Body of pancreas (tissue), 4 donors: ENCODE measurements at regions not wholly inside any gene's neighbourhood (a gene's known extent, or its start where the extent isn't known, plus 50 kb on each side); places are given as distances from the start of the nearest gene placed in this dataset.
A peak's percentile ranks its signal among the peaks of the same experiment; 100 is the strongest.

Experiments used
- ATAC-seq: fragments of 150-250 bp; one replicate; pipeline ENCODE4 v1.9.1; 2016
- DNase-seq, 4 donors: peaks; one replicate each; pipeline ENCODE4 v3.0.0-alpha.2; 2019
- H3K27ac ChIP-seq, 4 donors: fragments of 200-600 bp; sonication (generic); 1 replicate in 3 of 4; 2 replicates in 1 of 4; pipeline versions ENCODE4 v1.5.1 to v1.6.1; 2016 to 2019; ENCODE audit warnings: mild to moderate bottlenecking in 1 of 4, mixed read lengths in 1 of 4, moderate library complexity in 1 of 4
- H3K27me3 ChIP-seq, 2 donors: fragments of 200-600 bp; sonication (generic); one replicate each; pipeline ENCODE4 v1.6.0; 2016; ENCODE audit warnings: mild to moderate bottlenecking in 1 of 2
- H3K36me3 ChIP-seq, 2 donors: fragments of 200-600 bp; sonication (generic); replicated peaks in 1 of 2; 2 replicates each; pipeline ENCODE4 v1.5.1; 2016; ENCODE audit warnings: low read depth in 2 of 2; ENCODE audit not compliant: insufficient read depth in 1 of 2
- H3K4me1 ChIP-seq: fragments of 200-600 bp; sonication (generic); one replicate; pipeline ENCODE4 v1.6.0; 2016
- H3K4me3 ChIP-seq, 2 donors: fragments of 200-600 bp; sonication (generic); 1 replicate in 1 of 2; 2 replicates in 1 of 2; pipeline ENCODE4 v1.5.1; 2016 to 2019
- H3K9me3 ChIP-seq, 3 donors: fragments of 200-600 bp; sonication (generic); 1 replicate in 2 of 3; 2 replicates in 1 of 3; pipeline ENCODE4 v1.5.1; 2016
- CTCF ChIP-seq, 7 experiments: fragments of 450-650 bp in 4 of 7; fragments of 200-600 bp in 3 of 7; sonication (generic) in 3 of 7; IDR thresholded peaks; one replicate each; pipeline ENCODE4 v1.5.1; 2016 to 2019; ENCODE audit warnings: antibody characterized with exemption in 7 of 7
- POLR2A ChIP-seq, 3 donors: fragments of 450-650 bp; IDR thresholded peaks; one replicate each; pipeline ENCODE4 v1.6.1; 2016; ENCODE audit warnings: antibody characterized with exemption in 3 of 3, mild to moderate bottlenecking in 2 of 3
- WGBS, 2 donors: methylation state at CpG; one replicate each; pipeline ENCODE4 v1.1.5; 2017; 5-methylcytosine and 5-hydroxymethylcytosine counted together
- intact Hi-C: fragments of 100-400 bp; cut with DNase I; formaldehyde crosslinking; loops from one replicate; pipeline ENCODE4 v1.15.1; 2023

- Histone ChIP-seq H3K9me3 (no peaks in the 10 kb centered on the region), H3K36me3 (no peaks in the 10 kb centered on the region), H3K27me3 (no peaks in the 10 kb centered on the region), H3K4me3 (no peak overlapping the region), H3K27ac (peak overlapping the region in 3 of 4 donors; percentile 25 to 91 (median 37)), H3K4me1 (peaks cover 15% of the 10 kb centered on the region)
- 23 to 48% methylated on average over 5 of the region's 5 CpGs for WGBS, 2 donors
- TF ChIP-seq CTCF (IDR thresholded peaks at IDR 0.05) = no peak
- TF ChIP-seq POLR2A (IDR thresholded peaks at IDR 0.05) = no peak
- intact Hi-C loops = no loop called here
- ATAC-seq (peak; percentile 58), DNase-seq (peak; percentile 35 to 66 (median 46))
Measured at GRCh38 chr17:71168053-71168741, 952.6 kb upstream of the SOX9 start.

DNA sequence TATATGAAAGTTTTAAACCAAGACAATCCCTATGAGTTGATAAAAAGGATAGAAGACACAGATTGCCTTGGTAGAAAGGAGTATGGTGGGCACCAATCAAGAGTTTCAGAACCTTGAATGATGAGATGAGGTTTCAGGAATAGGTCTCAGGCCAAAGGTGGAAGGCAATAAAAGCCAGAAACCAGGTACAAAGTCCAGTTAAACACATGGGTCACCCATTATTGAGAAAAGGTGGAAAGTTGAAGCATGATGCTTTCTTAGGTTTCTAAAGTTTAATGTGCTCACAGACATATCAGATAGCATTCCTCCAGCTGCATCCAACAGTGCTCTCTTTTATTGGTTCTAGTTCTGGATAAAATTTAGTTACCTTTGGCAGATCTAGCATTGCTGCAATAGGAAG, 950.8 kb upstream of the SOX9 start:
- Histone ChIP-seq H3K27ac (no peak overlapping the region), H3K36me3 (no peaks in the 10 kb centered on the region), H3K27me3 (no peaks in the 10 kb centered on the region), H3K4me3 (no peak overlapping the region), H3K9me3 (no peaks in the 10 kb centered on the region), H3K4me1 (peaks cover 14% of the 10 kb centered on the region)
- intact Hi-C loops = no loop called here
- TF ChIP-seq CTCF (IDR thresholded peaks at IDR 0.05) = no peak
- no peak for ATAC-seq
- DNase-seq = no peak

DNA sequence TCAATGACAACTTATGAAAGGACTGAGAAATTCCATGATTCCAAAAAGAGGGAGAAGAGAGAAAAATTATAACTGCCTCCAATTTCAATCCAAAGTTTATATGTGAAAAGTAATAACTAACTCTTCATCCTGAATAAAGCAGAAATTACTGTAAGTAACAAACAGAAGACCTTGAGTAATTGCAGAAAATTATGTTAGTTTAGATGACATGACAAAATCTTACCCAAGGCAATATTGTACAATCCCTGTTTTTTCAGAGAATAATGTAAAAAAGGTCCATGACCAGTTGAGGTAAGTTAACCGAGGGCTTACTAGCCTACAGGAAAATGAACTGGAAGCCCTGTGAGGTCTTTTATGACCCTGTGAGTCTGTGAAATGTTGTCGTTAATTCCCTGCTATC, 949.5 kb upstream of the SOX9 start:
- DNase-seq = no peak
- Histone ChIP-seq H3K4me3 (no peak overlapping the region), H3K4me1 (peaks cover 14% of the 10 kb centered on the region), H3K27ac (no peak overlapping the region), H3K27me3 (no peaks in the 10 kb centered on the region), H3K9me3 (no peaks in the 10 kb centered on the region), H3K36me3 (no peaks in the 10 kb centered on the region)
- TF ChIP-seq CTCF (IDR thresholded peaks at IDR 0.05) (no peak), POLR2A (IDR thresholded peaks at IDR 0.05) (no peak)
- WGBS, 2 donors = 52 to 65% methylated on average over 2 of the region's 2 CpGs
- intact Hi-C loops = no loop called here
- ATAC-seq = no peak

GRCh38 chr17:71173991-71174390, 946.8 kb upstream of the SOX9 start:
- DNase-seq = no peak
- WGBS, 2 donors = 81 to 90% methylated on average over 3 of the region's 3 CpGs
- TF ChIP-seq CTCF (IDR thresholded peaks at IDR 0.05) = no peak
- no peak for TF ChIP-seq POLR2A (IDR thresholded peaks at IDR 0.05)
- intact Hi-C loops = no loop called here
- Histone ChIP-seq H3K36me3 (no peaks in the 10 kb centered on the region), H3K9me3 (no peaks in the 10 kb centered on the region), H3K27ac (no peak overlapping the region), H3K27me3 (no peaks in the 10 kb centered on the region), H3K4me1 (peaks cover 5% of the 10 kb centered on the region), H3K4me3 (no peak overlapping the region)
- ATAC-seq = no peak

- DNase-seq (no peak), ATAC-seq (no peak)
- Histone ChIP-seq H3K4me3 (no peak overlapping the region), H3K9me3 (no peaks in the 10 kb centered on the region), H3K27ac (no peak overlapping the region), H3K27me3 (no peaks in the 10 kb centered on the region), H3K36me3 (no peaks in the 10 kb centered on the region), H3K4me1 (peaks cover 7% of the 10 kb centered on the region)
- TF ChIP-seq CTCF (IDR thresholded peaks at IDR 0.05) (no peak), POLR2A (IDR thresholded peaks at IDR 0.05) (no peak)
- 48 to 50% methylated on average over 1 of the region's 1 CpG for WGBS, 2 donors
- intact Hi-C loops = no loop called here
Measured at GRCh38 chr17:71176331-71176730, 944.5 kb upstream of the SOX9 start.
